ENCODE measurements at regions not wholly inside any gene's neighbourhood (a gene's known extent, or its start where the extent isn't known, plus 50 kb on each side); places are given as distances from the start of the nearest gene placed in this dataset.

- no peak for FAIRE-seq
Observed at GRCh38 chr2:193476171-193476800, 1281.6 kb upstream of the TMEFF2 start.

GRCh38 chr2:193475038-193475437, 1280.3 kb upstream of the TMEFF2 start:
- DNase-seq (ENCODE audit: low read depth in 1 of 2, low spot score in 1 of 2): no peak
- TF ChIP-seq ATOH8 (CRISPR knock-in tag; IDR thresholded peaks at IDR 0.05; ENCODE audit: low read depth) (no peak), MAZ (IDR thresholded peaks at IDR 0.05; ENCODE audit: borderline replicate concordance, low read depth, low read length) (no peak), ZFP36 (IDR thresholded peaks at IDR 0.05; ENCODE audit: borderline replicate concordance, partially characterized antibody) (no peak), NPAS2 (CRISPR knock-in tag; IDR thresholded peaks at IDR 0.05; ENCODE audit: borderline replicate concordance) (no peak), TP53 (CRISPR knock-in tag; IDR thresholded peaks at IDR 0.05) (no peak)
- no peak for FAIRE-seq
- Histone ChIP-seq H3K4me3 (no peak overlapping the region), H3K4me1 (no peaks in the 10 kb centered on the region), H3K4me2 (no peak overlapping the region), H3K9me3 (no peaks in the 10 kb centered on the region), H3K27ac (no peak overlapping the region)
- ATAC-seq: no peak
- 29% methylated on average over 3 of the region's 3 CpGs for WGBS (ENCODE audit: missing lambda C conversion rate)
- ChIA-PET CTCF (no interaction called here), POLR2A (no interaction called here)

More at GRCh38 chr2:193476171-193476800, 1281.6 kb upstream of the TMEFF2 start:
- Histone ChIP-seq H3K4me3 (no peak overlapping the region), H3K9me3 (no peaks in the 10 kb centered on the region), H3K4me2 (no peak overlapping the region), H3K4me1 (no peaks in the 10 kb centered on the region), H3K27ac (no peak overlapping the region)
- ATAC-seq (no peak), DNase-seq (ENCODE audit: low read depth in 1 of 2, low spot score in 1 of 2) (no peak)
- ChIA-PET CTCF (no interaction called here), POLR2A (no interaction called here)
- TF ChIP-seq ELK1 (IDR thresholded peaks at IDR 0.05; ENCODE audit: low read depth, low read length): no peak
- no peak for TF ChIP-seq HDAC2 (IDR thresholded peaks at IDR 0.05)
- no peak for TF ChIP-seq POLR2AphosphoS2 (conservative IDR thresholded peaks at IDR 0.05; ENCODE audit: low read length)
- no peak for TF ChIP-seq GATA3 (IDR thresholded peaks at IDR 0.05; ENCODE audit: borderline replicate concordance)
- TF ChIP-seq RFX5 (IDR thresholded peaks at IDR 0.05): no peak
- no peak for TF ChIP-seq SREBF2 (IDR thresholded peaks at IDR 0.05)
- TF ChIP-seq POLR2A (IDR thresholded peaks at IDR 0.05; ENCODE audit: low read length): no peak
- TF ChIP-seq JUNB (IDR thresholded peaks at IDR 0.05): no peak
- TF ChIP-seq USF2 (IDR thresholded peaks at IDR 0.05): no peak
- no peak for TF ChIP-seq MAFK (IDR thresholded peaks at IDR 0.05; ENCODE audit: partially characterized antibody)
- 44% methylated on average over 6 of the region's 6 CpGs for WGBS (ENCODE audit: missing lambda C conversion rate)

- ATAC-seq: no peak
- ChIA-PET CTCF (no interaction called here), POLR2A (no interaction called here)
- no peak for DNase-seq (ENCODE audit: low read depth in 1 of 2, low spot score in 1 of 2)
- TF ChIP-seq REST (IDR thresholded peaks at IDR 0.05) (no peak), ESRRA (IDR thresholded peaks at IDR 0.05; ENCODE audit: borderline replicate concordance, low read length) (no peak), FOSB (CRISPR knock-in tag; IDR thresholded peaks at IDR 0.05) (no peak), JUNB (IDR thresholded peaks at IDR 0.05) (no peak)
- Histone ChIP-seq H3K4me1 (no peaks in the 10 kb centered on the region), H3K4me3 (no peak overlapping the region), H3K9me3 (no peaks in the 10 kb centered on the region), H3K4me2 (no peak overlapping the region), H3K27ac (no peak overlapping the region)
- WGBS (ENCODE audit: missing lambda C conversion rate): 38% methylated on average over 3 of the region's 3 CpGs
- FAIRE-seq: no peak
Observed at GRCh38 chr2:193469251-193469650, 1274.5 kb upstream of the TMEFF2 start.
